T-cell (primary cell): ENCODE measurements at regions not wholly inside any gene's neighbourhood (a gene's known extent, or its start where the extent isn't known, plus 50 kb on each side); places are given as distances from the start of the nearest gene placed in this dataset.
"Not testable (repeated sequence)": the region's sequence is repeated elsewhere in the genome, so short reads cannot be mapped to it uniquely, and the experiment has no call there.

Source experiments
- ATAC-seq, 4 experiments: fragments of 200-7000 bp in 3 of 4; fragments of 150-1000 bp in 1 of 4; cut with Tn5 transposase; replicated peaks in 1 of 4; 1 replicate in 3 of 4; 2 replicates in 1 of 4; pipeline ENCODE4 v1.10.0; 2021; ENCODE audit warnings: moderate library complexity in 3 of 4, mild to moderate bottlenecking in 2 of 4, moderate number of reproducible peaks in 1 of 4
- CTCF ChIA-PET, 2 donors: fragments of 300-600 bp; sonication (Branson Sonifier 250); formaldehyde crosslinking; loops; one replicate each; lab custom pipeline; 2022; ENCODE audit warnings: antibody characterized with exemption in 2 of 2; lab: Charles Lee
- POLR2A ChIA-PET, 2 donors: fragments of 300-600 bp; sonication (Branson Sonifier 250); formaldehyde crosslinking; loops; one replicate each; lab custom pipeline; 2022; ENCODE audit warnings: antibody characterized with exemption in 2 of 2; lab: Charles Lee
- DNase-seq, 35 experiments: peaks; one replicate each; pipeline versions ENCODE4 v3.0.0 to v3.0.0-alpha.2; 2013 to 2023
- H3K27ac ChIP-seq: one replicate; pipeline ENCODE4 v1.5.1; 2013; ENCODE audit warnings: low read length
- H3K27me3 ChIP-seq, 2 experiments: replicated peaks in 1 of 2; 1 replicate in 1 of 2; 2 replicates in 1 of 2; pipeline versions ENCODE4 v1.6.1 to v1.7.0; 2013; ENCODE audit warnings: low read length in 1 of 2, mixed read lengths in 1 of 2; ENCODE audit not compliant: control insufficient read depth in 2 of 2, insufficient read depth in 2 of 2; ENCODE audit errors: extremely low read depth in 1 of 2
- H3K36me3 ChIP-seq, 2 donors: 1 replicate in 1 of 2; 2 replicates in 1 of 2; pipeline versions ENCODE4 v1.6.1 to v1.7.0; 2013; ENCODE audit warnings: low read length in 1 of 2; ENCODE audit not compliant: control insufficient read depth in 2 of 2, insufficient read depth in 1 of 2; ENCODE audit errors: extremely low read depth in 1 of 2
- H3K4me1 ChIP-seq, 2 experiments: 1 replicate in 1 of 2; 2 replicates in 1 of 2; pipeline versions ENCODE4 v1.6.1 to v1.7.0; 2013; ENCODE audit warnings: low read length in 2 of 2, mixed read lengths in 1 of 2; ENCODE audit not compliant: insufficient read depth in 2 of 2, control insufficient read depth in 1 of 2; ENCODE audit errors: extremely low read depth in 1 of 2
- H3K4me3 ChIP-seq, 2 donors: 1 replicate in 1 of 2; 2 replicates in 1 of 2; pipeline versions ENCODE4 v1.5.1 to v1.7.0; 2013; ENCODE audit warnings: mild to moderate bottlenecking in 2 of 2, low read length in 1 of 2, moderate library complexity in 1 of 2; ENCODE audit not compliant: control insufficient read depth in 1 of 2; ENCODE audit errors: extremely low read depth in 1 of 2
- H3K9me3 ChIP-seq: 2 replicates; pipeline ENCODE4 v1.7.0; 2013
- H3K27ac Mint-ChIP-seq, 2 donors: one replicate each; pipeline ENCODE4 v1.8.0; 2020 to 2021; ENCODE audit warnings: mild to moderate bottlenecking in 2 of 2, mixed read lengths in 2 of 2
- H3K27me3 Mint-ChIP-seq, 2 donors: one replicate each; pipeline ENCODE4 v1.8.0; 2021 to 2022; ENCODE audit warnings: mixed read lengths in 2 of 2
- H3K36me3 Mint-ChIP-seq: one replicate; pipeline ENCODE4 v1.8.0; 2021; ENCODE audit warnings: mixed read lengths
- H3K4me1 Mint-ChIP-seq, 3 donors: one replicate each; pipeline ENCODE4 v1.8.0; 2020 to 2022; ENCODE audit warnings: mixed read lengths in 3 of 3, mild to moderate bottlenecking in 1 of 3
- H3K4me3 Mint-ChIP-seq, 3 donors: one replicate each; pipeline ENCODE4 v1.8.0; 2020 to 2022; ENCODE audit warnings: mild to moderate bottlenecking in 3 of 3, mixed read lengths in 3 of 3, moderate library complexity in 3 of 3
- H3K9me3 Mint-ChIP-seq, 3 donors: one replicate each; pipeline ENCODE4 v1.8.0; 2020 to 2022; ENCODE audit warnings: mixed read lengths in 3 of 3
- WGBS: methylation state at CpG from one replicate; pipeline ENCODE4 v1.1.5; 2013; ENCODE audit warnings: missing lambda C conversion rate; ENCODE audit not compliant: insufficient coverage; 5-methylcytosine and 5-hydroxymethylcytosine counted together

DNA sequence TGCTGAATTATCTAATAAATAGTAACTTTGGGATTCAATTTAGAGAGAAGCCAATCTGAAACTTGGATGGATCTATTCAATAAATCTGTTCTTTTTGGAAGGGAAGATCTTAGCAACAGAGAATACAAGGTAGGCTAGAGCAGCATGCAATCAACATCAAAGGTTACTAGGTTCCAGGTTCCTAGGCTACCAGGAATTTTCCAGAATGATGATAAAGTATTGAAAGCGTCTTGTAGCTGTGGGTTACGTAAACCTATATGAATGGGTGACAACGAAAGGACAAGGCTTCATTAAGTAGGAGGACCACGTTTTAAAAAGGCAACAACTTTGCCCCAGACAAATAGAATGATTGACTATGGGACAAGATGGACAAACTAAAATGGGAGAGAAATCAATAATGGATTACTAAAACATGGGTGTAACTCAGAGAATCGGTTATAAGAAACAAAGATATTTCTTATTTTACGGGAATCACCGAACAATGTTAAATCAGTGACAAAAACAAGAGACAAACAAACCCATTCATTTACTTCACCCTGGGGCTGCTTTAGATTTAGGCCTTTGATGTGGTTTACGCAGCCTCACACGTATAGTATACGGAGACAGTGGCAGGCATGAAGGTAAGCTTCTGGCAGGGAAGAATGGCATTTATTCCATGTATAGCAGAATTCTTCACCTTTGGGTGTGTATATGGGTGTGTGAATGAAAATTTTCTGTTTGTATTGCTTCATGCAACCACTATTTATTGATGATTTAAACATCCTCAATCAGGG is 732.6 kb upstream of the PABPC4L start:
- Histone ChIP-seq H3K4me1 (no peaks in the 10 kb centered on the region), H3K27me3 (no peaks in the 10 kb centered on the region), H3K9me3 (no peaks in the 10 kb centered on the region), H3K4me3 (no peak overlapping the region), H3K27ac (no peak overlapping the region), H3K36me3 (no peaks in the 10 kb centered on the region)
- Mint-ChIP-seq H3K9me3 (peaks cover 6 to 8% (median 7%) of the 10 kb centered on the region in 3 donors), H3K27me3 (no peaks in the 10 kb centered on the region), H3K4me1 (no peaks in the 10 kb centered on the region), H3K27ac (no peak overlapping the region), H3K4me3 (no peak overlapping the region), H3K36me3 (no peaks in the 10 kb centered on the region)
- WGBS: 60% methylated on average over 1 of the region's 10 CpGs
- DNase-seq (no peak), ATAC-seq (no peak)
- CTCF ChIA-PET: no interaction called here
- POLR2A ChIA-PET: no interaction called here

DNA sequence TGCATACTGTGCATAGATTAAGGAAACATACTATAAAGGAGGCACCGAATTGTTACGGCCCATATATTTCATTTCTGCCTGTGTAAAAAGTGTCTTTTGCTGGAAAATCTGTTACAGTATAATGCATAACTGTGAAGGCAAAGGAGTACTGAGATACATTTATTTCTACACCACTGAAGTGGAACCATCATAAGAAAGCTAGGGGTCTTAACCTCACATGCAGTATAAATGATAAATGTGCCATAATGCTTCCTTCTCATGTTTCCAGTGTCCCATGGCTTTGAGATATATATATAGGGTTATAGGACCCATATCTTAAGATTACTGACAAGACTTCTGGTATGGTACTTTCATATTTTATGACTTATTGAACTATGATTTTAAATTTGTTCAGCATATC is 713.8 kb upstream of the PABPC4L start:
- H3K27me3 Mint-ChIP-seq: no peaks in the 10 kb centered on the region
- Histone ChIP-seq H3K27ac (no peak overlapping the region), H3K9me3 (no peaks in the 10 kb centered on the region), H3K27me3 (no peaks in the 10 kb centered on the region), H3K4me1 (no peaks in the 10 kb centered on the region), H3K4me3 (no peak overlapping the region), H3K36me3 (no peaks in the 10 kb centered on the region)
- H3K4me3 Mint-ChIP-seq: no peak overlapping the region
- ChIA-PET CTCF (no interaction called here), POLR2A (interaction anchor here in 1 of 2 donors (0.6 kb wide), 1 partner anchor 660 kb away, joined by 3 read pairs; no protein-coding TSS in a partner anchor)
- H3K27ac Mint-ChIP-seq: no peak overlapping the region
- no CpG with 5 or more reads among the region's 2 CpGs for WGBS
- DNase-seq (no peak), ATAC-seq (no peak)
- H3K36me3 Mint-ChIP-seq: no peaks in the 10 kb centered on the region
- H3K9me3 Mint-ChIP-seq: peaks cover 12 to 22% (median 14%) of the 10 kb centered on the region in 3 donors
- H3K4me1 Mint-ChIP-seq: no peaks in the 10 kb centered on the region

DNA sequence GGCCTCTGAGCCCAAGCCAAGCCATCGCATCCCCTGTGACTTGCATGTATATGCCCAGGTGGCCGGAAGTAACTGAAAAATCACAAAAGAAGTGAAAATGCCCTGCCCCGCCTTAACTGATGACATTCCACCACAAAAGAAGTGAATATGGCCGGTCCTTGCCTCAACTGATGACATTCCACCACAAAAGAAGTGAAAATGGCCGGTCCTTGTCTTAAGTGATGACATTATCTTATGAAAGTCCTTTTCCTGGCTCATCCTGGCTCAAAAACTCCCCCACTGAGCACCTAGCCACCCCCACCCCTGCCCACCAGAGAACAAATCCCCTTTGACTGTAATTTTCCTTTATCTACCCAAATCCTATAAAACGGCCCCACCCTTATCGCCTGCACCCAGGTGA is 712.7 kb upstream of the PABPC4L start:
- H3K27me3 Mint-ChIP-seq, H3K36me3 ChIP-seq, CTCF ChIA-PET, H3K4me3 Mint-ChIP-seq, H3K4me3 ChIP-seq, DNase-seq, H3K4me1 Mint-ChIP-seq, H3K36me3 Mint-ChIP-seq, H3K9me3 ChIP-seq, H3K4me1 ChIP-seq, H3K27ac Mint-ChIP-seq, H3K27ac ChIP-seq, ATAC-seq, H3K27me3 ChIP-seq, POLR2A ChIA-PET: not testable (repeated sequence)
- WGBS: no CpG with 5 or more reads among the region's 7 CpGs
- H3K9me3 Mint-ChIP-seq: peaks cover 14 to 26% (median 16%) of the 10 kb centered on the region in 3 donors

DNA sequence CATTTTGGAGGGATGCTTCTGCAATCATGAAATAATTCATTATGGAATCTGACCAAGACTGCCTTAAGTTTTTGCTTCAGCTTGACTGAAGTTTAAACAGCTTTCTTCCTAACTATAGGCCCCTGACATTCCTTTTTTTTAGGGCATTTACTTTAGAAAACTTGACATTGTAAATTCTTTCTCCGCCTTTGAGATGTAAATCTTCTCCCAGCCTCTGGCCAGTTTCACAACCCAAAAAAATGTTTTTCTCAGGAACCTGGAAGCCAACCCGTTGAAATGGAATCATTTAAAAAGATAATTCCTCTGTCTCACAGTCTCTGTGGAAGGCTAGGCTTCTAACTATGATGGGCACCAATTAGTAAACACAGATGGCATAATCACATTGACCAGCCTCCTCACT is 710.4 kb upstream of the PABPC4L start:
- Histone ChIP-seq H3K36me3 (no peaks in the 10 kb centered on the region), H3K27me3 (no peaks in the 10 kb centered on the region), H3K4me3 (no peak overlapping the region), H3K27ac (no peak overlapping the region), H3K4me1 (no peaks in the 10 kb centered on the region), H3K9me3 (no peaks in the 10 kb centered on the region)
- ChIA-PET CTCF (no interaction called here), POLR2A (no interaction called here)
- no peak for ATAC-seq
- H3K4me1 Mint-ChIP-seq: no peaks in the 10 kb centered on the region
- DNase-seq: no peak
- H3K27me3 Mint-ChIP-seq: no peaks in the 10 kb centered on the region
- peaks cover 14 to 23% (median 16%) of the 10 kb centered on the region in 3 donors for H3K9me3 Mint-ChIP-seq
- WGBS: 63% methylated on average over 2 of the region's 2 CpGs
- H3K36me3 Mint-ChIP-seq: no peaks in the 10 kb centered on the region
- no peak overlapping the region for H3K4me3 Mint-ChIP-seq
- H3K27ac Mint-ChIP-seq: no peak overlapping the region

DNA sequence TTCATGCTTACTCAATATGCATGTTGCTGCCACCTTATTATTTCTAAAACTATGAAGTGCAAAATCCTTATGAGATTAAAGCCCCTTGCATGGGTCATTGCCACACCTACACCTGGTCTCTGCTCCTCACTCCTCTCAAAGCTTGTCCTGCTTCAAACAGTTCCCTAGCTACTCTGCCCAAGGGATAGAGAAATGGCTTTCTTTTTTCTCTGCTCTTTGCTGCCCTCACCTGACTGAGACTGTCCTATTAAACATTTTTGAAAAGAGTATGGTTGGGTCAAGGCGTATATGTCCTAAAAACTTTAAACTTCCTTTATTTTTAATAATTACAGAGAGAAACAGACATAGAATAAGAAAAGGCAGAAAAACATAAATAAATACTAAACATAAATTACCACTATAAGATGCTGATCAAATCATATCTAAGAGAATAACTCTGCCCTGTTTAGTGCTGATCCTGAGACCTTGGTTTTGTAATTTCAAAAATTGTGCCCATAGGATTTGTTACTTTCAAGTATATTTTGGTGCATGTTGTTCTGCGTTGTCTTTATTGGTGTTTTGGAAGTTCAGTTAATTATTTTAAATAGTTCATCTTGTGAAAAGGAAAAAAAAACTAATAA is 704.9 kb upstream of the PABPC4L start:
- H3K4me1 ChIP-seq: no peaks in the 10 kb centered on the region
- no peak overlapping the region for H3K27ac ChIP-seq
- Mint-ChIP-seq H3K27me3 (no peaks in the 10 kb centered on the region), H3K27ac (no peak overlapping the region), H3K4me3 (no peak overlapping the region), H3K4me1 (no peaks in the 10 kb centered on the region), H3K36me3 (no peaks in the 10 kb centered on the region), H3K9me3 (peaks cover 11 to 23% (median 21%) of the 10 kb centered on the region in 3 donors)
- POLR2A ChIA-PET: no interaction called here
- no peaks in the 10 kb centered on the region for H3K36me3 ChIP-seq
- DNase-seq: no peak
- no peaks in the 10 kb centered on the region for H3K9me3 ChIP-seq
- H3K4me3 ChIP-seq: no peak overlapping the region
- CTCF ChIA-PET: no interaction called here
- no CpG with 5 or more reads among the region's 2 CpGs for WGBS
- no peak for ATAC-seq
- H3K27me3 ChIP-seq: no peaks in the 10 kb centered on the region

DNA sequence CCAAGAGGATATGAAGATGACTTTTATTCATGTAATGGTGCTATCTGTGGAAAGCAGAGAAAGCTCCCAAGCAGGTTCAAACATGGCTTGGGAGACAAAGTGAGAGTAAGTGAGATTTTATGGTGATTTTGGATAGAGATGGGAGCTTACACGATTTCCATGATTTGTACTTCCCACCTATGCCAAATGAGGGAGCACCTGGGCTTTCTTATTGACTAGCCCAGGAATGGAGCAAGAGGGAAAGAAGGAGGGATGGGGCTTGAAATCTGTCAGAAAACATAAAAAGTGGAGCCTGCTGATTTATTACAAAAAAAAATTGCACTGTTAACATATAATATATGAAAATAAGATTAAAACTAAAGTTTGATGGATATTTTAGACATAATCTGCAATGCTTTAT is 703.5 kb upstream of the PABPC4L start:
- WGBS: no CpG with 5 or more reads among the region's 1 CpG
- Histone ChIP-seq H3K9me3 (no peaks in the 10 kb centered on the region), H3K36me3 (no peaks in the 10 kb centered on the region), H3K4me1 (no peaks in the 10 kb centered on the region), H3K4me3 (no peak overlapping the region), H3K27ac (no peak overlapping the region), H3K27me3 (no peaks in the 10 kb centered on the region)
- DNase-seq (no peak), ATAC-seq (no peak)
- ChIA-PET CTCF (no interaction called here), POLR2A (no interaction called here)
- Mint-ChIP-seq H3K4me3 (no peak overlapping the region), H3K9me3 (peaks cover 11 to 20% (median 17%) of the 10 kb centered on the region in 3 donors), H3K27ac (no peak overlapping the region), H3K36me3 (no peaks in the 10 kb centered on the region), H3K4me1 (no peaks in the 10 kb centered on the region), H3K27me3 (no peaks in the 10 kb centered on the region)
